ENCODE measurements at regions not wholly inside any gene's neighbourhood (a gene's known extent, or its start where the extent isn't known, plus 50 kb on each side); places are given as distances from the start of the nearest gene placed in this dataset.

GRCh38 chr6:169907419-169908115 lies 156.1 kb downstream of the ERMARD start:
- no peak overlapping the region for H3K27ac ChIP-seq
- no peak for TF ChIP-seq Cebpa-rat (IDR thresholded peaks at IDR 0.05)
- peak overlapping the region in 8 of 11 experiments; percentile 76 to 94 (median 84); a peak in 17 of 22 replicates for H3K4me2 ChIP-seq
- peaks cover 39 to 71% (median 62%) of the 10 kb centered on the region in 10 experiments for H3K4me1 ChIP-seq
- no peaks in the 10 kb centered on the region for H3K36me3 ChIP-seq
- no peak overlapping the region for H3K9ac ChIP-seq
- peaks cover 0 to 12% (median 0%) of the 10 kb centered on the region in 11 experiments; a peak in 4 of 22 replicates for H3K27me3 ChIP-seq
- H3K9me3 ChIP-seq (replicated peaks in 1 of 11), result no peaks in the 10 kb centered on the region
- H4K20me1 ChIP-seq, result no peaks in the 10 kb centered on the region; a peak in 1 of 22 replicates
- no peak overlapping the region for H3K4me3 ChIP-seq

- peaks cover 0 to 12% (median 0%) of the 10 kb centered on the region in 11 experiments; a peak in 4 of 22 replicates for H3K27me3 ChIP-seq
- no peak for TF ChIP-seq Cebpa-rat (IDR thresholded peaks at IDR 0.05)
- H3K36me3 ChIP-seq, result no peaks in the 10 kb centered on the region
- peak overlapping the region; percentile 70 to 94 (median 83); a peak in 20 of 22 replicates for H3K4me2 ChIP-seq
- no peak overlapping the region for H3K27ac ChIP-seq
- H3K4me3 ChIP-seq, result no peak overlapping the region
- no peaks in the 10 kb centered on the region for H3K9me3 ChIP-seq (replicated peaks in 1 of 11)
- H3K9ac ChIP-seq, result no peak overlapping the region
- H3K4me1 ChIP-seq, result peaks cover 32 to 64% (median 55%) of the 10 kb centered on the region in 10 experiments
- no peaks in the 10 kb centered on the region; a peak in 1 of 22 replicates for H4K20me1 ChIP-seq
Observed at GRCh38 chr6:169906688-169907418, 155.4 kb downstream of the ERMARD start.

- H3K9me3 ChIP-seq (replicated peaks in 1 of 11), result no peaks in the 10 kb centered on the region
- no peak for TF ChIP-seq Cebpa-rat (IDR thresholded peaks at IDR 0.05)
- H4K20me1 ChIP-seq, result no peaks in the 10 kb centered on the region; a peak in 1 of 22 replicates
- no peaks in the 10 kb centered on the region for H3K36me3 ChIP-seq
- H3K9ac ChIP-seq, result peak overlapping the region in 3 of 11 experiments; percentile 3 to 60 (median 21); a peak in 1 of 22 replicates
- H3K27me3 ChIP-seq, result peaks cover 0 to 12% (median 0%) of the 10 kb centered on the region in 11 experiments; a peak in 4 of 22 replicates
- H3K4me3 ChIP-seq, result no peak overlapping the region
- peaks cover 30 to 58% (median 49%) of the 10 kb centered on the region in 10 experiments for H3K4me1 ChIP-seq
- peak overlapping the region; percentile 70 to 94 (median 83) for H3K4me2 ChIP-seq
- peak overlapping the region in 6 of 11 experiments; percentile 19 to 64 (median 49); a peak in 9 of 22 replicates for H3K27ac ChIP-seq
Observed at GRCh38 chr6:169906004-169906687, 154.7 kb downstream of the ERMARD start.

- peak overlapping the region in 7 of 11 experiments; percentile 3 to 64 (median 39); a peak in 10 of 22 replicates for H3K27ac ChIP-seq
- no peaks in the 10 kb centered on the region for H3K36me3 ChIP-seq
- peaks cover 0 to 12% (median 0%) of the 10 kb centered on the region in 11 experiments; a peak in 4 of 22 replicates for H3K27me3 ChIP-seq
- H4K20me1 ChIP-seq, result no peaks in the 10 kb centered on the region; a peak in 1 of 22 replicates
- H3K4me3 ChIP-seq, result no peak overlapping the region; a peak in 1 of 20 replicates
- H3K4me2 ChIP-seq, result peak overlapping the region; percentile 70 to 94 (median 83)
- peak overlapping the region in 5 of 11 experiments; percentile 3 to 60 (median 21); a peak in 4 of 22 replicates for H3K9ac ChIP-seq
- no peaks in the 10 kb centered on the region for H3K9me3 ChIP-seq (replicated peaks in 1 of 11)
- peaks cover 30 to 58% (median 48%) of the 10 kb centered on the region in 10 experiments for H3K4me1 ChIP-seq
- TF ChIP-seq Cebpa-rat (IDR thresholded peaks at IDR 0.05), result no peak
Observed at GRCh38 chr6:169905041-169905807, 153.8 kb downstream of the ERMARD start.

- peaks cover 0 to 18% (median 0%) of the 10 kb centered on the region in 11 experiments; a peak in 4 of 22 replicates for H3K27me3 ChIP-seq
- H3K4me1 ChIP-seq, result peaks cover 30 to 67% (median 57%) of the 10 kb centered on the region in 10 experiments
- peak overlapping the region; percentile 70 to 94 (median 83); a peak in 21 of 22 replicates for H3K4me2 ChIP-seq
- H3K36me3 ChIP-seq, result no peaks in the 10 kb centered on the region
- TF ChIP-seq Cebpa-rat (IDR thresholded peaks at IDR 0.05), result no peak
- no peak overlapping the region for H3K9ac ChIP-seq
- no peak overlapping the region for H3K4me3 ChIP-seq
- H4K20me1 ChIP-seq, result no peaks in the 10 kb centered on the region; a peak in 1 of 22 replicates
- no peak overlapping the region for H3K27ac ChIP-seq
- H3K9me3 ChIP-seq (replicated peaks in 1 of 11), result no peaks in the 10 kb centered on the region
Observed at GRCh38 chr6:169904051-169904922, 152.9 kb downstream of the ERMARD start.

- no peaks in the 10 kb centered on the region; a peak in 1 of 22 replicates for H4K20me1 ChIP-seq
- peaks cover 0 to 19% (median 0%) of the 10 kb centered on the region in 11 experiments; a peak in 4 of 22 replicates for H3K27me3 ChIP-seq
- no peaks in the 10 kb centered on the region for H3K9me3 ChIP-seq (replicated peaks in 1 of 11)
- no peak for TF ChIP-seq Cebpa-rat (IDR thresholded peaks at IDR 0.05)
- no peak overlapping the region for H3K9ac ChIP-seq
- H3K4me2 ChIP-seq, result no peak overlapping the region
- no peaks in the 10 kb centered on the region for H3K36me3 ChIP-seq
- H3K4me1 ChIP-seq, result peaks cover 30 to 64% (median 56%) of the 10 kb centered on the region in 10 experiments
- H3K27ac ChIP-seq, result no peak overlapping the region
- H3K4me3 ChIP-seq, result no peak overlapping the region
Observed at GRCh38 chr6:169903122-169903521, 151.7 kb downstream of the ERMARD start.

- TF ChIP-seq Cebpa-rat (IDR thresholded peaks at IDR 0.05), result no peak
- Histone ChIP-seq H3K4me3 (no peak overlapping the region), H4K20me1 (no peaks in the 10 kb centered on the region; a peak in 1 of 22 replicates), H3K9ac (no peak overlapping the region), H3K36me3 (no peaks in the 10 kb centered on the region), H3K4me2 (no peak overlapping the region), H3K27ac (no peak overlapping the region), H3K4me1 (peaks cover 30 to 58% (median 51%) of the 10 kb centered on the region in 10 experiments), H3K27me3 (peaks cover 0 to 19% (median 0%) of the 10 kb centered on the region in 11 experiments; a peak in 4 of 22 replicates), H3K9me3 (replicated peaks in 1 of 11) (no peaks in the 10 kb centered on the region)
Observed at GRCh38 chr6:169902604-169903003, 151.2 kb downstream of the ERMARD start.
